ENCODE measurements at regions not wholly inside any gene's neighbourhood (a gene's known extent, or its start where the extent isn't known, plus 50 kb on each side); places are given as distances from the start of the nearest gene placed in this dataset.

DNA sequence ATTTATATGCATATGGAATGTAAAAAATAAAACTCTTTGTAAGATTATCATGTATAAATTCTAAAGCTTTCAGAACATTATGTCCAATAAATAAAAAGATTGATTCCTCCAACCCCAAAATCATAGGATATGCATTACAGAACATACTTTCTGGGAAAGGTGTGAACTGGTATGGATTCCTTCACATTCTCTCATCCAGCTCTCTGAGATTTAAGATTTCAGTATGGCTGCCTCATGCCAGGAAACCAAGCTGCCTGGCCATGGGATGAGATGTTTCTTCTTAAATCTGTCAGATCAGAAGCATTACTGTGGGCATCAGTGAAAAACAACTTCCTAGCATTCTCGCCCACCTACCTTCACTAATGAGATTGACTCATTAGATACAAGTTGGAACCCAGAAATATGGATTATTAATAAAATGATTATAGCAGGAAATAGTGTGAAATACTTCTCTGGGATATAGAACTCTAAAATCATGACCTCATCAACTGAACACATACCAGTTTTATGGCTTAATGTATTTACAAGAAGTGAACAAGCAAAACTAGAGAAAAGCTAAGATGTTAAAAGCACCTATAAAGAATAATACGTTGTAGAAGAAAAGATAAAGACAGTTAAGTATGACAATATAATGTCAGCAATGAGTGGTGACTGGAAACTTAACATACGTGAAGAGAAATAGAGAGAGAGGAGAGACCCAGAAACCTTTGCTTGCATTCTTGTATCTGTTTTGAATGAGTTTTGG lies 171.6 kb upstream of the PHACTR1 start:
- DNase-seq (ENCODE audit: low spot score): no peak
- POLR2A ChIA-PET (ENCODE audit: low non-redundant PET): no interaction called here
- intact Hi-C loops (cut with micrococcal nuclease; ENCODE audit: unreplicated experiment): no loop called here
- no peaks in the 10 kb centered on the region for H3K9me3 ChIP-seq (ENCODE audit: low read depth, low read length, poor library complexity, severe bottlenecking)
- no peak overlapping the region for H3K4me3 ChIP-seq (ENCODE audit: low read depth, low read length, poor library complexity, severe bottlenecking)
- H3K36me3 ChIP-seq (ENCODE audit: insufficient read depth, low read length, poor library complexity, severe bottlenecking): no peaks in the 10 kb centered on the region
- no peak for TF ChIP-seq EZH2 (IDR thresholded peaks at IDR 0.05; ENCODE audit: borderline replicate concordance, low read depth, low read length, poor library complexity, severe bottlenecking)
- TF ChIP-seq, protein P1, sequence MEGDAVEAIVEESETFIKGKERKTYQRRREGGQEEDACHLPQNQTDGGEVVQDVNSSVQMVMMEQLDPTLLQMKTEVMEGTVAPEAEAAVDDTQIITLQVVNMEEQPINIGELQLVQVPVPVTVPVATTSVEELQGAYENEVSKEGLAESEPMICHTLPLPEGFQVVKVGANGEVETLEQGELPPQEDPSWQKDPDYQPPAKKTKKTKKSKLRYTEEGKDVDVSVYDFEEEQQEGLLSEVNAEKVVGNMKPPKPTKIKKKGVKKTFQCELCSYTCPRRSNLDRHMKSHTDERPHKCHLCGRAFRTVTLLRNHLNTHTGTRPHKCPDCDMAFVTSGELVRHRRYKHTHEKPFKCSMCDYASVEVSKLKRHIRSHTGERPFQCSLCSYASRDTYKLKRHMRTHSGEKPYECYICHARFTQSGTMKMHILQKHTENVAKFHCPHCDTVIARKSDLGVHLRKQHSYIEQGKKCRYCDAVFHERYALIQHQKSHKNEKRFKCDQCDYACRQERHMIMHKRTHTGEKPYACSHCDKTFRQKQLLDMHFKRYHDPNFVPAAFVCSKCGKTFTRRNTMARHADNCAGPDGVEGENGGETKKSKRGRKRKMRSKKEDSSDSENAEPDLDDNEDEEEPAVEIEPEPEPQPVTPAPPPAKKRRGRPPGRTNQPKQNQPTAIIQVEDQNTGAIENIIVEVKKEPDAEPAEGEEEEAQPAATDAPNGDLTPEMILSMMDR (conservative IDR thresholded peaks at IDR 0.05; ENCODE audit: low read depth, low read length): no peak
- CTCF ChIA-PET: no interaction called here
- no peaks in the 10 kb centered on the region for H3K27me3 ChIP-seq (replicated peaks; ENCODE audit: insufficient read depth, low read depth, low read length, poor library complexity)
- H3K4me1 ChIP-seq (ENCODE audit: insufficient read depth, low read length, poor library complexity, severe bottlenecking): no peaks in the 10 kb centered on the region
- no TSS peak for BruUV-seq (replicated peaks)
- no peak overlapping the region for H3K27ac ChIP-seq (ENCODE audit: low read depth, low read length, poor library complexity, severe bottlenecking)

- TF ChIP-seq, protein P1 (conservative IDR thresholded peaks at IDR 0.05; ENCODE audit: low read depth, low read length): no peak
- TF ChIP-seq EZH2 (IDR thresholded peaks at IDR 0.05; ENCODE audit: borderline replicate concordance, low read depth, low read length, poor library complexity, severe bottlenecking): no peak
- H3K4me3 ChIP-seq (ENCODE audit: low read depth, low read length, poor library complexity, severe bottlenecking): no peak overlapping the region
- CTCF ChIA-PET: no interaction called here
- BruUV-seq (replicated peaks): no TSS peak
- DNase-seq (ENCODE audit: low spot score): peak; percentile 60
- H3K36me3 ChIP-seq (ENCODE audit: insufficient read depth, low read length, poor library complexity, severe bottlenecking): no peaks in the 10 kb centered on the region
- H3K27me3 ChIP-seq (replicated peaks; ENCODE audit: insufficient read depth, low read depth, low read length, poor library complexity): no peaks in the 10 kb centered on the region
- no peaks in the 10 kb centered on the region for H3K9me3 ChIP-seq (ENCODE audit: low read depth, low read length, poor library complexity, severe bottlenecking)
- POLR2A ChIA-PET (ENCODE audit: low non-redundant PET): no interaction called here
- intact Hi-C loops (cut with micrococcal nuclease; ENCODE audit: unreplicated experiment): no loop called here
- no peak overlapping the region for H3K27ac ChIP-seq (ENCODE audit: low read depth, low read length, poor library complexity, severe bottlenecking)
- H3K4me1 ChIP-seq (ENCODE audit: insufficient read depth, low read length, poor library complexity, severe bottlenecking): no peaks in the 10 kb centered on the region
Measured at GRCh38 chr6:12545619-12546409, 170.8 kb upstream of the PHACTR1 start.

- no peak for TF ChIP-seq EZH2 (IDR thresholded peaks at IDR 0.05; ENCODE audit: borderline replicate concordance, low read depth, low read length, poor library complexity, severe bottlenecking)
- TF ChIP-seq, protein P1 (conservative IDR thresholded peaks at IDR 0.05; ENCODE audit: low read depth, low read length): no peak
- Histone ChIP-seq H3K4me1 (ENCODE audit: insufficient read depth, low read length, poor library complexity, severe bottlenecking) (no peaks in the 10 kb centered on the region), H3K27me3 (replicated peaks; ENCODE audit: insufficient read depth, low read depth, low read length, poor library complexity) (no peaks in the 10 kb centered on the region), H3K4me3 (ENCODE audit: low read depth, low read length, poor library complexity, severe bottlenecking) (no peak overlapping the region), H3K36me3 (ENCODE audit: insufficient read depth, low read length, poor library complexity, severe bottlenecking) (no peaks in the 10 kb centered on the region), H3K9me3 (ENCODE audit: low read depth, low read length, poor library complexity, severe bottlenecking) (no peaks in the 10 kb centered on the region), H3K27ac (ENCODE audit: low read depth, low read length, poor library complexity, severe bottlenecking) (no peak overlapping the region)
- CTCF ChIA-PET: no interaction called here
- DNase-seq (ENCODE audit: low spot score): no peak
- intact Hi-C loops (cut with micrococcal nuclease; ENCODE audit: unreplicated experiment): no loop called here
- POLR2A ChIA-PET (ENCODE audit: low non-redundant PET): no interaction called here
- BruUV-seq (replicated peaks): no TSS peak
Measured at GRCh38 chr6:12546410-12547002, 170.1 kb upstream of the PHACTR1 start.
